GM23338 (cell line): ENCODE measurements at regions not wholly inside any gene's neighbourhood (a gene's known extent, or its start where the extent isn't known, plus 50 kb on each side); places are given as distances from the start of the nearest gene placed in this dataset.

Experiments used
- CREB1 ChIP-seq: fragments of 250-450 bp; sonication (Bioruptor Pico); IDR thresholded peaks from 2 replicates; pipeline ENCODE4 v1.5.0; 2020; ENCODE audit warnings: low read depth, mild to moderate bottlenecking, moderate library complexity
- CTCF ChIP-seq, 2 experiments: fragments of 200-600 bp in 1 of 2; sonication (generic) in 1 of 2; conservative IDR thresholded peaks; 2 replicates each; pipeline versions ENCODE4 v1.5.1 to v1.6.1; 2016 to 2017; ENCODE audit warnings: antibody characterized with exemption in 2 of 2, low read depth in 2 of 2, mild to moderate bottlenecking in 2 of 2, moderate library complexity in 1 of 2
- ETS1 ChIP-seq: IDR thresholded peaks from 2 replicates; pipeline ENCODE4 v1.6.1; 2016; ENCODE audit warnings: antibody characterized with exemption
- EZH2 ChIP-seq: fragments of 200-600 bp; sonication (generic); IDR thresholded peaks from one replicate; pipeline ENCODE4 v1.8.0; 2017; ENCODE audit warnings: antibody characterized with exemption, mild to moderate bottlenecking, low read depth; ENCODE audit not compliant: unreplicated experiment
- EZH2phosphoT487 ChIP-seq: fragments of 200-600 bp; sonication (generic); IDR thresholded peaks from one replicate; pipeline ENCODE4 v1.8.1; 2018; ENCODE audit warnings: antibody characterized with exemption; ENCODE audit not compliant: unreplicated experiment
- POLR2AphosphoS5 ChIP-seq: IDR thresholded peaks from 2 replicates; pipeline ENCODE4 v1.6.1; 2016; ENCODE audit warnings: antibody characterized with exemption, low read depth
- REST ChIP-seq: IDR thresholded peaks from one replicate; pipeline ENCODE4 v1.6.1; 2018; ENCODE audit warnings: antibody characterized with exemption; ENCODE audit not compliant: unreplicated experiment
- STAT1 ChIP-seq: IDR thresholded peaks from one replicate; pipeline ENCODE4 v1.6.1; 2016; ENCODE audit warnings: antibody characterized with exemption; ENCODE audit not compliant: unreplicated experiment
- ZNF114 ChIP-seq: fragments of 250-450 bp; sonication (Bioruptor Pico); IDR thresholded peaks from 2 replicates; pipeline ENCODE4 v1.5.0; 2020; ENCODE audit warnings: mild to moderate bottlenecking, moderate library complexity

- no peak for TF ChIP-seq CREB1
- TF ChIP-seq EZH2 = no peak
- TF ChIP-seq CTCF (conservative IDR thresholded peaks at IDR 0.05; ENCODE audit: low read depth in 2 of 2) = no peak
- no peak for TF ChIP-seq POLR2AphosphoS5
- no peak for TF ChIP-seq ZNF114 (CRISPR knock-in tag)
- no peak for TF ChIP-seq STAT1
- no peak for TF ChIP-seq EZH2phosphoT487
- TF ChIP-seq ETS1 = no peak
- no peak for TF ChIP-seq REST
Measured at GRCh38 chr3:18767756-18768303, 342.7 kb upstream of the SATB1 start.
